Smooth muscle cell (in vitro differentiated cells): ENCODE measurements at regions not wholly inside any gene's neighbourhood (a gene's known extent, or its start where the extent isn't known, plus 50 kb on each side); places are given as distances from the start of the nearest gene placed in this dataset.

ENCODE experiments used
- DNase-seq: peaks from one replicate; lab custom pipeline; 2025; ENCODE audit not compliant: unreplicated experiment; lab: John Stamatoyannopoulos, UW
- H2AFZ ChIP-seq: fragments of 200-600 bp; sonication (generic); 2 replicates; pipeline ENCODE4 v1.6.0; 2016; ENCODE audit warnings: antibody characterized with exemption, low read depth, mild to moderate bottlenecking
- H3F3A ChIP-seq: fragments of 200-600 bp; sonication (generic); 2 replicates; pipeline ENCODE4 v1.6.0; 2017; ENCODE audit warnings: antibody characterized with exemption, low read depth
- H3K27ac ChIP-seq: fragments of 200-600 bp; sonication (generic); 2 replicates; pipeline ENCODE4 v1.5.1; 2016; ENCODE audit warnings: low read depth, mild to moderate bottlenecking
- H3K27me3 ChIP-seq: fragments of 200-600 bp; sonication (generic); 2 replicates; pipeline ENCODE4 v1.6.1; 2016; ENCODE audit warnings: low read depth, mild to moderate bottlenecking
- H3K36me3 ChIP-seq: fragments of 200-600 bp; sonication (generic); 2 replicates; pipeline ENCODE4 v1.5.1; 2016; ENCODE audit warnings: low read depth
- H3K4me1 ChIP-seq: fragments of 200-600 bp; sonication (generic); 2 replicates; pipeline ENCODE4 v1.5.1; 2016; ENCODE audit warnings: low read depth
- H3K4me2 ChIP-seq: fragments of 200-600 bp; sonication (generic); 2 replicates; pipeline ENCODE4 v1.6.0; 2016; ENCODE audit warnings: mild to moderate bottlenecking
- H3K4me3 ChIP-seq: fragments of 200-600 bp; sonication (generic); 2 replicates; pipeline ENCODE4 v1.5.1; 2016; ENCODE audit warnings: mild to moderate bottlenecking
- H3K79me2 ChIP-seq: fragments of 200-600 bp; sonication (generic); 2 replicates; pipeline ENCODE4 v1.6.0; 2016; ENCODE audit warnings: low read depth, mild to moderate bottlenecking
- H3K9ac ChIP-seq: fragments of 200-600 bp; sonication (generic); 2 replicates; pipeline ENCODE4 v1.6.0; 2016; ENCODE audit warnings: low read depth
- H3K9me3 ChIP-seq: fragments of 200-600 bp; sonication (generic); replicated peaks from 2 replicates; pipeline ENCODE4 v1.5.1; 2016; ENCODE audit warnings: low read depth
- H4K20me1 ChIP-seq: fragments of 200-600 bp; sonication (generic); 2 replicates; pipeline ENCODE4 v1.6.0; 2016; ENCODE audit warnings: low read depth
- CTCF ChIP-seq: fragments of 200-600 bp; sonication (generic); IDR thresholded peaks from 2 replicates; pipeline ENCODE4 v1.5.1; 2017; ENCODE audit warnings: borderline replicate concordance, mild to moderate bottlenecking, antibody characterized with exemption; ENCODE audit not compliant: insufficient read depth, poor library complexity, severe bottlenecking
- WGBS: methylation state at CpG from one replicate; pipeline ENCODE4 v1.1.7; 2016; ENCODE audit warnings: low lambda C conversion rate; 5-methylcytosine and 5-hydroxymethylcytosine counted together

- Histone ChIP-seq H3K4me2 (no peak overlapping the region), H3K36me3 (no peaks in the 10 kb centered on the region), H3K9ac (no peak overlapping the region), H2AFZ (no peak overlapping the region), H3F3A (no peaks in the 10 kb centered on the region), H3K4me1 (no peaks in the 10 kb centered on the region), H3K4me3 (no peak overlapping the region), H4K20me1 (no peaks in the 10 kb centered on the region), H3K27ac (no peak overlapping the region), H3K27me3 (no peaks in the 10 kb centered on the region), H3K9me3 (no peaks in the 10 kb centered on the region), H3K79me2 (no peaks in the 10 kb centered on the region)
- DNase-seq: no peak
- no peak for TF ChIP-seq CTCF
- WGBS: 73% methylated on average over 4 of the region's 4 CpGs
Observed at GRCh38 chr13:73859841-73860240, 274.4 kb downstream of the KLF12 start.

GRCh38 chr13:73857106-73857505 lies 277.1 kb downstream of the KLF12 start:
- 90% methylated on average over 2 of the region's 2 CpGs for WGBS
- no peaks in the 10 kb centered on the region for H3K9me3 ChIP-seq
- H3K27ac ChIP-seq: no peak overlapping the region
- H3K4me1 ChIP-seq: no peaks in the 10 kb centered on the region
- H2AFZ ChIP-seq: no peak overlapping the region
- no peaks in the 10 kb centered on the region for H3K36me3 ChIP-seq
- no peaks in the 10 kb centered on the region for H3K79me2 ChIP-seq
- no peaks in the 10 kb centered on the region for H3F3A ChIP-seq
- TF ChIP-seq CTCF: no peak
- DNase-seq: no peak
- no peak overlapping the region for H3K4me3 ChIP-seq
- no peak overlapping the region for H3K9ac ChIP-seq
- H4K20me1 ChIP-seq: no peaks in the 10 kb centered on the region
- no peaks in the 10 kb centered on the region for H3K27me3 ChIP-seq
- H3K4me2 ChIP-seq: no peak overlapping the region

- H3K4me1 ChIP-seq: peaks cover 6% of the 10 kb centered on the region
- no peak for TF ChIP-seq CTCF
- no peaks in the 10 kb centered on the region for H3F3A ChIP-seq
- H3K9ac ChIP-seq: no peak overlapping the region
- H3K36me3 ChIP-seq: no peaks in the 10 kb centered on the region
- no peaks in the 10 kb centered on the region for H3K79me2 ChIP-seq
- H3K27me3 ChIP-seq: no peaks in the 10 kb centered on the region
- no peaks in the 10 kb centered on the region for H4K20me1 ChIP-seq
- no peak overlapping the region for H3K4me3 ChIP-seq
- DNase-seq: no peak
- no peaks in the 10 kb centered on the region for H3K9me3 ChIP-seq
- WGBS: 40% methylated on average over 3 of the region's 3 CpGs
- no peak overlapping the region for H3K27ac ChIP-seq
- H2AFZ ChIP-seq: no peak overlapping the region
- H3K4me2 ChIP-seq: peak overlapping the region; percentile 9
Observed at GRCh38 chr13:73851104-73851503, 283.1 kb downstream of the KLF12 start.

- Histone ChIP-seq H3K4me1 (peaks cover 6% of the 10 kb centered on the region), H3K4me2 (peak overlapping the region; percentile 67), H3K27ac (no peak overlapping the region), H2AFZ (peak overlapping the region; percentile 13), H3F3A (no peaks in the 10 kb centered on the region), H3K9ac (no peak overlapping the region), H3K9me3 (no peaks in the 10 kb centered on the region), H3K27me3 (no peaks in the 10 kb centered on the region), H4K20me1 (no peaks in the 10 kb centered on the region), H3K79me2 (no peaks in the 10 kb centered on the region), H3K36me3 (no peaks in the 10 kb centered on the region), H3K4me3 (no peak overlapping the region)
- DNase-seq: no peak
- no peak for TF ChIP-seq CTCF
- WGBS: 49% methylated on average over 5 of the region's 5 CpGs
Observed at GRCh38 chr13:73850104-73850873, 283.9 kb downstream of the KLF12 start.
